H9 (cell line): ENCODE measurements at regions not wholly inside any gene's neighbourhood (a gene's known extent, or its start where the extent isn't known, plus 50 kb on each side); places are given as distances from the start of the nearest gene placed in this dataset.

Experiments used
- DNase-seq: peaks from one replicate; pipeline ENCODE4 v3.0.0-alpha.2; 2017
- H2AFZ ChIP-seq: one replicate; pipeline ENCODE4 v1.6.1; 2013; ENCODE audit warnings: mild to moderate bottlenecking, low read length, control low read depth, moderate library complexity
- H2AK5ac ChIP-seq: 2 replicates; pipeline ENCODE4 v1.6.1; 2013; ENCODE audit warnings: low read length, control low read depth, mixed read lengths; ENCODE audit not compliant: insufficient read length
- H2BK120ac ChIP-seq: one replicate; pipeline ENCODE4 v1.6.1; 2013; ENCODE audit warnings: low read depth, mild to moderate bottlenecking, low read length, control low read depth, inconsistent platforms; ENCODE audit not compliant: poor library complexity, severe bottlenecking
- H2BK12ac ChIP-seq: 2 replicates; pipeline ENCODE4 v1.6.1; 2013; ENCODE audit warnings: low read length, control low read depth, mixed read lengths, low read depth; ENCODE audit not compliant: insufficient read length
- H2BK15ac ChIP-seq: 2 replicates; pipeline ENCODE4 v1.6.1; 2013; ENCODE audit warnings: low read depth, low read length, control low read depth
- H2BK20ac ChIP-seq: one replicate; pipeline ENCODE4 v1.6.1; 2013; ENCODE audit warnings: low read depth, mild to moderate bottlenecking, low read length, control low read depth, inconsistent platforms; ENCODE audit not compliant: poor library complexity, severe bottlenecking
- H2BK5ac ChIP-seq: 2 replicates; pipeline ENCODE4 v1.6.1; 2013; ENCODE audit warnings: low read length, control low read depth, mixed read lengths; ENCODE audit not compliant: insufficient read length
- H3K14ac ChIP-seq: 2 replicates; pipeline ENCODE4 v1.6.1; 2013; ENCODE audit warnings: low read length, control low read depth; ENCODE audit not compliant: insufficient read depth
- H3K18ac ChIP-seq: 2 replicates; pipeline ENCODE4 v1.6.1; 2013; ENCODE audit warnings: low read depth, mild to moderate bottlenecking, mixed read lengths, low read length, control low read depth; ENCODE audit not compliant: insufficient read length
- H3K23ac ChIP-seq: 2 replicates; pipeline ENCODE4 v1.6.1; 2013; ENCODE audit warnings: low read length, control low read depth, mixed read lengths, low read depth; ENCODE audit not compliant: insufficient read length
- H3K23me2 ChIP-seq: 2 replicates; pipeline ENCODE4 v1.6.1; 2013; ENCODE audit warnings: low read depth, mild to moderate bottlenecking, mixed read lengths, low read length, control low read depth; ENCODE audit not compliant: insufficient read length, poor library complexity, severe bottlenecking
- H3K27ac ChIP-seq: 2 replicates; pipeline ENCODE4 v1.5.1; 2013; ENCODE audit warnings: low read length, control low read depth, mixed read lengths, low read depth; ENCODE audit not compliant: insufficient read length
- H3K27me3 ChIP-seq: 2 replicates; pipeline ENCODE4 v1.6.1; 2013; ENCODE audit warnings: low read length, control low read depth, inconsistent platforms; ENCODE audit not compliant: insufficient read depth
- H3K4ac ChIP-seq: 2 replicates; pipeline ENCODE4 v1.6.1; 2013; ENCODE audit warnings: low read depth, mild to moderate bottlenecking, control low read depth, inconsistent platforms, low read length, moderate library complexity
- H3K4me1 ChIP-seq: 2 replicates; pipeline ENCODE4 v1.6.1; 2013; ENCODE audit warnings: low read length, control low read depth, inconsistent platforms; ENCODE audit not compliant: insufficient read depth
- H3K4me2 ChIP-seq: 2 replicates; pipeline ENCODE4 v1.6.1; 2013; ENCODE audit warnings: low read length, control low read depth, mixed read lengths; ENCODE audit not compliant: insufficient read length, insufficient read depth
- H3K56ac ChIP-seq: 2 replicates; pipeline ENCODE4 v1.6.1; 2013; ENCODE audit warnings: low read depth, mild to moderate bottlenecking, mixed read lengths, low read length, control low read depth; ENCODE audit not compliant: insufficient read length
- H3K79me1 ChIP-seq: 2 replicates; pipeline ENCODE4 v1.6.1; 2013; ENCODE audit warnings: low read depth, mild to moderate bottlenecking, moderate library complexity, low read length, control low read depth, inconsistent platforms; ENCODE audit not compliant: insufficient read depth, poor library complexity, severe bottlenecking
- H3K79me2 ChIP-seq: 2 replicates; pipeline ENCODE4 v1.6.1; 2013; ENCODE audit warnings: low read length, control low read depth, inconsistent platforms; ENCODE audit not compliant: insufficient read depth
- H3K9ac ChIP-seq: 2 replicates; pipeline ENCODE4 v1.6.1; 2013; ENCODE audit warnings: low read length, control low read depth, mixed read lengths; ENCODE audit not compliant: insufficient read length; ENCODE audit errors: extremely low read depth
- H3K9me3 ChIP-seq: one replicate; pipeline ENCODE4 v1.6.1; 2013; ENCODE audit warnings: low read depth, low read length, inconsistent platforms; ENCODE audit not compliant: control insufficient read depth
- H3T11ph ChIP-seq: one replicate; pipeline ENCODE4 v1.6.1; 2013; ENCODE audit warnings: mild to moderate bottlenecking, low read length, control low read depth, inconsistent platforms
- H4K20me1 ChIP-seq: one replicate; pipeline ENCODE4 v1.6.1; 2013; ENCODE audit not compliant: control insufficient read depth, insufficient read length, insufficient read depth
- H4K5ac ChIP-seq: 2 replicates; pipeline ENCODE4 v1.6.1; 2013; ENCODE audit warnings: low read depth, mild to moderate bottlenecking, mixed read lengths, low read length, control low read depth; ENCODE audit not compliant: insufficient read length
- H4K8ac ChIP-seq: replicated peaks from 2 replicates; pipeline ENCODE4 v1.6.1; 2013; ENCODE audit warnings: low read length, control low read depth, mixed read lengths, low read depth; ENCODE audit not compliant: insufficient read length
- H4K91ac ChIP-seq: 2 replicates; pipeline ENCODE4 v1.6.1; 2013; ENCODE audit warnings: low read depth, mild to moderate bottlenecking, moderate library complexity, mixed read lengths, low read length, control low read depth; ENCODE audit not compliant: insufficient read length
- H3K27ac Mint-ChIP-seq, 3 experiments: 2 replicates in 2 of 3; 3 replicates in 1 of 3; pipeline ENCODE4 v1.8.0; 2020 to 2021; ENCODE audit warnings: mixed read lengths in 3 of 3, mild to moderate bottlenecking in 1 of 3, moderate library complexity in 1 of 3
- H3K27me3 Mint-ChIP-seq: 2 replicates; pipeline ENCODE4 v1.8.0; 2021; ENCODE audit warnings: low read depth, mild to moderate bottlenecking, moderate library complexity, mixed read lengths
- H3K36me3 Mint-ChIP-seq, 3 experiments: 2 replicates in 2 of 3; 3 replicates in 1 of 3; pipeline ENCODE4 v1.8.0; 2020 to 2021; ENCODE audit warnings: low read depth in 3 of 3, mixed read lengths in 3 of 3; ENCODE audit not compliant: insufficient read depth in 1 of 3
- H3K4me1 Mint-ChIP-seq, 2 experiments: 2 replicates each; pipeline ENCODE4 v1.8.0; 2020; ENCODE audit warnings: mixed read lengths in 2 of 2
- H3K4me3 Mint-ChIP-seq, 2 experiments: 2 replicates in 1 of 2; 3 replicates in 1 of 2; pipeline ENCODE4 v1.8.0; 2020 to 2021; ENCODE audit warnings: mild to moderate bottlenecking in 2 of 2, mixed read lengths in 2 of 2, moderate library complexity in 1 of 2
- H3K9me3 Mint-ChIP-seq, 2 experiments: 2 replicates in 1 of 2; 3 replicates in 1 of 2; pipeline ENCODE4 v1.8.0; 2020; ENCODE audit warnings: mild to moderate bottlenecking in 2 of 2, mixed read lengths in 2 of 2, moderate library complexity in 1 of 2
- WGBS: extraction: QIAGEN DNeasy Blood & Tissue Kit; methylation state at CpG from one replicate; pipeline ENCODE4 v1.1.7; 2013; ENCODE audit warnings: missing lambda C conversion rate, low lambda C conversion rate, mixed read lengths; ENCODE audit not compliant: insufficient read length; ENCODE audit errors: extremely low coverage; 5-methylcytosine and 5-hydroxymethylcytosine counted together
- TF ChIP-seq, protein P1 (sequence below): fragments of 200-600 bp; sonication (generic); conservative IDR thresholded peaks from 3 replicates; pipeline ENCODE4 v1.8.0; 2021; ENCODE audit warnings: antibody characterized with exemption, mild to moderate bottlenecking

DNA sequence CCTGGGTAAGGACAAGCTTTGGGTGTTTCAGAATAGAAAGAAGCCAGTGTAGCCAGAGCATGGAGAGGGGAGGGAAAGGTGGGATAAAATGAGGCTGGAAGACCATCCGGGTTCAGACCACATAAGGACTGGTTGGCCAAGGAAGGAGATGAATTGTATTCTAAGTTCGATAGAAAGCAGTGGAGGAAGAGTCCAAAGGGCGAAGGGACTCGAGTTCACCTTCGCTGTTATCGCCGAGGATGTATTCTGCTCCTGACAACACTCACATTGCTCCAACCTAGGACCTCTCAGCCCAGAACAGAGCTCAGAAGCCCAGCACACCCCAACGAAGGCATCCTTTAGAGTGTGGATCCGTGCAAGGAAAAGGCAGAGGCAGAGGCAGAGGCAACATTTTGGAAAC, 133.1 kb upstream of the EPB41L4A start:
- Histone ChIP-seq H2AFZ (no peak overlapping the region), H4K5ac (no peak overlapping the region), H2BK20ac (no peak overlapping the region), H3K27ac (no peak overlapping the region), H3T11ph (no peak overlapping the region), H4K20me1 (no peaks in the 10 kb centered on the region), H2BK120ac (no peak overlapping the region), H2BK15ac (peak overlapping the region; percentile 37; the same call in 1 of the 2 replicates), H3K27me3 (no peaks in the 10 kb centered on the region), H3K23me2 (no peaks in the 10 kb centered on the region), H2AK5ac (no peak overlapping the region), H3K9me3 (no peaks in the 10 kb centered on the region), H3K56ac (no peak overlapping the region), H4K8ac (no peak overlapping the region), H4K91ac (no peak overlapping the region), H2BK12ac (no peak overlapping the region), H3K79me2 (no peaks in the 10 kb centered on the region), H3K4me1 (no peaks in the 10 kb centered on the region), H2BK5ac (no peak overlapping the region), H3K4me2 (no peak overlapping the region), H3K79me1 (no peaks in the 10 kb centered on the region), H3K18ac (no peak overlapping the region), H3K14ac (no peak overlapping the region), H3K23ac (no peak overlapping the region), H3K4ac (no peak overlapping the region), H3K9ac (no peak overlapping the region)
- no CpG with 5 or more reads among the region's 9 CpGs for WGBS
- TF ChIP-seq, protein P1, sequence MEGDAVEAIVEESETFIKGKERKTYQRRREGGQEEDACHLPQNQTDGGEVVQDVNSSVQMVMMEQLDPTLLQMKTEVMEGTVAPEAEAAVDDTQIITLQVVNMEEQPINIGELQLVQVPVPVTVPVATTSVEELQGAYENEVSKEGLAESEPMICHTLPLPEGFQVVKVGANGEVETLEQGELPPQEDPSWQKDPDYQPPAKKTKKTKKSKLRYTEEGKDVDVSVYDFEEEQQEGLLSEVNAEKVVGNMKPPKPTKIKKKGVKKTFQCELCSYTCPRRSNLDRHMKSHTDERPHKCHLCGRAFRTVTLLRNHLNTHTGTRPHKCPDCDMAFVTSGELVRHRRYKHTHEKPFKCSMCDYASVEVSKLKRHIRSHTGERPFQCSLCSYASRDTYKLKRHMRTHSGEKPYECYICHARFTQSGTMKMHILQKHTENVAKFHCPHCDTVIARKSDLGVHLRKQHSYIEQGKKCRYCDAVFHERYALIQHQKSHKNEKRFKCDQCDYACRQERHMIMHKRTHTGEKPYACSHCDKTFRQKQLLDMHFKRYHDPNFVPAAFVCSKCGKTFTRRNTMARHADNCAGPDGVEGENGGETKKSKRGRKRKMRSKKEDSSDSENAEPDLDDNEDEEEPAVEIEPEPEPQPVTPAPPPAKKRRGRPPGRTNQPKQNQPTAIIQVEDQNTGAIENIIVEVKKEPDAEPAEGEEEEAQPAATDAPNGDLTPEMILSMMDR, result no peak
- Mint-ChIP-seq H3K9me3 (no peaks in the 10 kb centered on the region), H3K27me3 (no peaks in the 10 kb centered on the region; the same call in 1 of the 2 replicates), H3K27ac (no peak overlapping the region), H3K36me3 (no peaks in the 10 kb centered on the region), H3K4me3 (no peak overlapping the region), H3K4me1 (no peaks in the 10 kb centered on the region)
- no peak for DNase-seq
